ENCODE measurements at regions not wholly inside any gene's neighbourhood (a gene's known extent, or its start where the extent isn't known, plus 50 kb on each side); places are given as distances from the start of the nearest gene placed in this dataset.

DNA sequence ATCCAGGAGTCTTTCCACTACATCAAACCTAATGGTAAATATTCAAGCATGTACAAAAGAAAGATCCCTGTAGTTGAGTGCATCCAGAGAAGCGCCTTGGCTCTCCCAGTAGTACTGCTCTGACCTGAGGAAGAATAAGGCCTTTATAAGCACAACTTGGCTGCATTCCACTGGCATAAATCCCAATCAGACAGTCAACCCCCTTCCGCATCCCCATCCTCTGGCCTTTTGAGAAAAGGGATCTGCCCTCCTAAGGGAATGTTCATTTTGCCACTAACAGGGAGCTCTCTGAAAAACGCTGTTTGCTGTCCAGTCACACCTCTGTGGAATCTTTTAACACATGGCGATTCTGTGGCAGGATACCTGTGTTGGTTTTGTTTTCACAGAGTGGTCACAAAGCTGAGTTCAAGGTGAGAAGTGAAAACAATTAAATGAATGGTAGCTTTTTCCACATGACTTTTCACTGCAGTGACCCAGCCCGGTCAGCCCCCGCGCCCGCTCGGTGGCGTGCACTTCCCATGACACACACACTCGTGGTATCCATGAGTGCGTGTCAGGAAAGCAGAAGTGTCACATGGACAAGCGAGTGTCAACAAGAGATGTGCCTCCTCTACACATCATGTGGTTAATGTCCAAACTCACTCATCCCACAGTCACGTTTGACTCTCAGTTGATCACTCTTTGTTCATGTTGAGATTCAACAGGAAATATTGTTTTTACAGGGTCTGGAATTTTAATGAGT lies 112.2 kb upstream of the ENPP6 start (continued):
- TF ChIP-seq, protein P1, sequence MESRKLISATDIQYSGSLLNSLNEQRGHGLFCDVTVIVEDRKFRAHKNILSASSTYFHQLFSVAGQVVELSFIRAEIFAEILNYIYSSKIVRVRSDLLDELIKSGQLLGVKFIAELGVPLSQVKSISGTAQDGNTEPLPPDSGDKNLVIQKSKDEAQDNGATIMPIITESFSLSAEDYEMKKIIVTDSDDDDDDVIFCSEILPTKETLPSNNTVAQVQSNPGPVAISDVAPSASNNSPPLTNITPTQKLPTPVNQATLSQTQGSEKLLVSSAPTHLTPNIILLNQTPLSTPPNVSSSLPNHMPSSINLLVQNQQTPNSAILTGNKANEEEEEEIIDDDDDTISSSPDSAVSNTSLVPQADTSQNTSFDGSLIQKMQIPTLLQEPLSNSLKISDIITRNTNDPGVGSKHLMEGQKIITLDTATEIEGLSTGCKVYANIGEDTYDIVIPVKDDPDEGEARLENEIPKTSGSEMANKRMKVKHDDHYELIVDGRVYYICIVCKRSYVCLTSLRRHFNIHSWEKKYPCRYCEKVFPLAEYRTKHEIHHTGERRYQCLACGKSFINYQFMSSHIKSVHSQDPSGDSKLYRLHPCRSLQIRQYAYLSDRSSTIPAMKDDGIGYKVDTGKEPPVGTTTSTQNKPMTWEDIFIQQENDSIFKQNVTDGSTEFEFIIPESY (CRISPR knock-in tag; IDR thresholded peaks at IDR 0.05): peak; percentile 51; the same call in 1 of the 2 replicates
- TF ChIP-seq EP400 (IDR thresholded peaks at IDR 0.05): no peak

- FAIRE-seq (no peak), ATAC-seq (no peak), DNase-seq (ENCODE audit: extremely low read depth in 1 of 4, low spot score in 3 of 4) (no peak)
- Histone ChIP-seq H3K9ac (ENCODE audit: insufficient read depth in 1 of 2, low read depth in 2 of 2, low read length in 2 of 2) (no peak overlapping the region), H4K20me1 (replicated peaks; ENCODE audit: control insufficient read depth, insufficient read depth, low read length) (no peaks in the 10 kb centered on the region), H3K4me1 (replicated peaks in 1 of 2; ENCODE audit: control insufficient read depth in 2 of 2, insufficient read depth in 2 of 2, low read length in 2 of 2) (peaks cover 0 to 4% of the 10 kb centered on the region in 2 experiments; a peak in 1 of 5 replicates), H3K4me2 (ENCODE audit: insufficient read depth, low read length) (no peak overlapping the region), H3K36me3 (ENCODE audit: control insufficient read depth, insufficient read depth, low read length) (no peaks in the 10 kb centered on the region), H3K27me3 (ENCODE audit: control insufficient read depth in 2 of 2, insufficient read depth in 2 of 2, low read length in 2 of 2) (no peaks in the 10 kb centered on the region), H3K27ac (ENCODE audit: extremely low read depth, low read depth, low read length) (no peak overlapping the region), H3K9me1 (ENCODE audit: control insufficient read depth, insufficient read depth, low read length) (no peaks in the 10 kb centered on the region), H2AFZ (ENCODE audit: low read depth, low read length) (peak overlapping the region; percentile 55; the same call in 1 of the 2 replicates), H3K79me2 (ENCODE audit: control insufficient read depth, insufficient read depth, low read length) (no peaks in the 10 kb centered on the region), H3K4me3 (no peak overlapping the region), H3K9me3 (replicated peaks; ENCODE audit: control insufficient read depth, insufficient read depth, low read depth, low read length) (no peaks in the 10 kb centered on the region)
- intact Hi-C loops (cut with micrococcal nuclease): no loop called here
- WGBS (ENCODE audit: insufficient coverage, low coverage, missing lambda C conversion rate): 57% methylated on average over 9 of the region's 9 CpGs
- in situ Hi-C loops (cut with MboI): no loop called here
- POLR2A ChIA-PET: interaction anchor here (1.2 kb wide), 1 partner anchor 8 kb away, joined by 3 read pairs; no protein-coding TSS in a partner anchor
- CTCF ChIA-PET (ENCODE audit: low intra/inter-chr PET ratio): no interaction called here
- no TSS peak for BruUV-seq (replicated peaks)
- TF ChIP-seq ZNF354B (CRISPR knock-in tag; IDR thresholded peaks at IDR 0.05): no peak
- no peak for TF ChIP-seq ZC3H8 (IDR thresholded peaks at IDR 0.05)
- TF ChIP-seq TCF7L2 (IDR thresholded peaks at IDR 0.05; ENCODE audit: low read depth, low read length): no peak
- no peak for TF ChIP-seq FOXK1 (CRISPR knock-in tag; IDR thresholded peaks at IDR 0.05; ENCODE audit: borderline replicate concordance)
- TF ChIP-seq ZBTB40 (IDR thresholded peaks at IDR 0.05): no peak
- no peak for TF ChIP-seq ZBTB40 (CRISPR knock-in tag; IDR thresholded peaks at IDR 0.05)
- no peak for TF ChIP-seq HIVEP1 (CRISPR knock-in tag; IDR thresholded peaks at IDR 0.05)
- TF ChIP-seq POLR2H (tag; IDR thresholded peaks at IDR 0.05; ENCODE audit: low read depth): no peak
- no peak for TF ChIP-seq MIER1 (IDR thresholded peaks at IDR 0.05; ENCODE audit: low read depth)
These were observed 111.6 kb upstream of the ENPP6 start for GRCh38 chr4:184329235-184329634.

Data from K562 (cell line).